ENCODE measurements at regions not wholly inside any gene's neighbourhood (a gene's known extent, or its start where the extent isn't known, plus 50 kb on each side); places are given as distances from the start of the nearest gene placed in this dataset.

- no peak for DNase-seq (ENCODE audit: low spot score in 2 of 2)
- no peak for FAIRE-seq
Observed at GRCh38 chr11:42251984-42252383, 792.5 kb upstream of the LRRC4C start.

DNA sequence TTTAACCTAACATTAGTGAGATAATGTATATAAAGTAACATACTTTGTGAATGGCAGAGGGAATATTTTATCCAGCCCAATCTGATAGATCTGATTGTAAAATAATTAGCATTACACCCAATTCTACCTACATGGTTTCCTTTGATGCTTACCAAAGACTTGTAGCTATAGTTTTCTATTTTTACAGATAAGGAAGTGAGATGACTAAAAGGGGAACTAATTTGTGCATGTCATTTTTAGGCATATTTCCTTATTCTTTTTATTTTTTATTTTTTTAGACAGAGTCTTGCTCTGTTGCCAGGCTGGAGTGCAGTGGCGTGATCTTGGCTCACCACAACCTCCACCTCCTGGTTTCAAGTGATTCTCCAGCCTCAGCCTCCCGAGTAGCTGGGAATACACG lies 793.7 kb upstream of the LRRC4C start:
- no peak for DNase-seq (ENCODE audit: low spot score in 2 of 2)
- no peak for FAIRE-seq

GRCh38 chr11:42255906-42256305 lies 796.5 kb upstream of the LRRC4C start:
- FAIRE-seq, result no peak

DNA sequence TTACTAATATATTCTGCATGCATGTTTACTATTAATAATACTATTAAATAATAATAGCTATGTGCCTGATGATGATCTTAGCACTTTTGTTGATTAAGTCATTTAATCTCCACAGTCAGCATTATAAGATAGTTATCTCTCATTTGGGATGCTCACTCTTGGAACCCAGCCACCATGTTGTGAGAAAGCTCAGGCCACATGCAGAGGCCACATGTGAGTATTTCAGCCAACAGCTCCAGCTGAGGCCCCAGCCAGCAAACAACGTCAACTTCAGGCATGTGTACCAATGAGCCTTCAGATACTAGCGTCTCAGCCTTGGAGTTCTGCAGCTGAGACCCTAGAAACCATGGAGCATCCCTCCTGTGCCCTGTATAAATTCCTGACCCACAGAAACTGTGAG lies 798.1 kb upstream of the LRRC4C start:
- no peak for FAIRE-seq
- DNase-seq (ENCODE audit: low spot score in 2 of 2), result no peak

More at GRCh38 chr11:42255906-42256305, 796.5 kb upstream of the LRRC4C start:
- DNase-seq (ENCODE audit: low spot score in 2 of 2), result no peak

DNA sequence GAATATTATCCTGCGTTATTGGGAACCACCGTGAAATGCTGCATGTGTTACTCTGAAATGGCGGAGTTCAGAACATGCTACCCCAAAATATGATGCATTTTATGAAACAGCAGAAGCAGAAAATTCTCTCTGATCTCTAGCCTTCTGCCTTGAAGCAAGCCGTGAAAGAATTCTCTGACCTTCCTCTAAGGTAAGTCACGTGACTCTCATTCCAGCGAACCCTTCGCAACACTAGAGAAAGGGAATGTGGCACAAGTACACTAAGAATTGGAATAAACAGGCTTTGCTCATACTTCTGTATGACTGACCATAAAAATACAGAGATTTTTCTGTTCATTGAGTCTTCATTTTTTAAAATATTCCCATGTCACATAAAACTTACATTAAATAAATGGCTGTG lies 805.6 kb upstream of the LRRC4C start:
- DNase-seq (ENCODE audit: low spot score in 2 of 2), result no peak
- FAIRE-seq, result no peak

- DNase-seq (ENCODE audit: low spot score in 2 of 2), result no peak
- FAIRE-seq, result no peak
Observed at GRCh38 chr11:42271306-42271705, 811.9 kb upstream of the LRRC4C start.

GRCh38 chr11:42273977-42274376 lies 814.5 kb upstream of the LRRC4C start:
- FAIRE-seq (no peak), DNase-seq (ENCODE audit: low spot score in 2 of 2) (no peak)

DNA sequence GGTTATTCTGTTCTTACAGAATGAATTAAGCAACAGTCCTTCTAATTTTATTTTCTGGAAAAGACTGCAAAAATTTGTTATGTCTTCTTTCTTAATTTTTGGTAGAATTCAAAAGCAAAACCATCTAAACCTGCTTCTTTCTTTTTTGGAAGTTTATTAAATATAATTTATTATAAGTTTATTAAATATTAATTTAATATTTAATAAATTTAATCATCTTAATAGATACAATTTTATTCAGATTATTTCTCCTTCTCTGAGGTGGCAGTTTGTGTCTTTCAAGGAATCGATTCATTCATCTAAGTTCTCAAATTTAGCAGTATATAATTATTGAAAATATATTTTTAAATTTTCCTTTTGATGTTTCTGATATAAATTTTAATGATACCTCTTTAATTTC lies 837.5 kb upstream of the LRRC4C start:
- FAIRE-seq, result no peak
- no peak for DNase-seq (ENCODE audit: low spot score in 2 of 2)

- FAIRE-seq (no peak), DNase-seq (ENCODE audit: low spot score in 2 of 2) (no peak)
Observed at GRCh38 chr11:42299780-42300179, 840.3 kb upstream of the LRRC4C start.

DNA sequence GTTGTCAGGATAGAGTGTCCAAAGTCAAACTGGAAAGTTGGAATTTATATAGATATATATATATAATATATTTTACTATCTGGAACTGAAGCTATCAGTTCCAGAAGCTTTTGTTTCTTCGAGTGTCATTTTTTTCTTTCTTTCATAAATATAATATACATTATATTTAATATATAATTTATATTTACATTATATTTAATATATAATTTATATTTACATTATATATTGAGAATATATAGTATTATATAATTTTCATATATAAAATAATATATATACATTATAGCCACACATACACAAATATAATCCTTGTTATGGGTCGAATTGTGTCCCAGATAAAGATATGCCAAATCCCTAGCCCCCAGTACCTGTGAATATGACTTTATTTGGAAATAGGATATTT lies 842.3 kb upstream of the LRRC4C start:
- FAIRE-seq, result no peak

DNA sequence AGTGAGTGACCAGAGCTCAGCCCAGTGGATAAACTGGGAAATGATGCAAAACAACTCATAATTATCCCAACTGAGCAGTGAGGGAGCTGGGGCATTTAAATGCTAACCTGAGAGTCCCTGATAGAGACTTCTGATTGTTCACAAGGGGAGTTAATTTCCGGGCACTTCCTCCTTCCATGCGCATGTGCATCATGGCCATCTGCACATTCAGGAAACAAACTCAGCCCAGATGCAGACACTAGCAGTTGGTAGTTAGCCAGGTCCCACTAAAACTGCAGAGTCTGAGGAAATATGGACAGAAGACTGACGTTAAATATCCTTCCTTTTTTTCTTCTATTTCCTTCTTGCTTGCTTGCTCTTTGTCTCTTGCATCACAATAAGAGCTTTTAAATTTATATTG lies 852.1 kb upstream of the LRRC4C start:
- FAIRE-seq (no peak), DNase-seq (ENCODE audit: low spot score in 2 of 2) (no peak)

More for the DNA sequence above, 842.3 kb upstream of the LRRC4C start:
- DNase-seq (ENCODE audit: low spot score in 2 of 2), result no peak

DNA sequence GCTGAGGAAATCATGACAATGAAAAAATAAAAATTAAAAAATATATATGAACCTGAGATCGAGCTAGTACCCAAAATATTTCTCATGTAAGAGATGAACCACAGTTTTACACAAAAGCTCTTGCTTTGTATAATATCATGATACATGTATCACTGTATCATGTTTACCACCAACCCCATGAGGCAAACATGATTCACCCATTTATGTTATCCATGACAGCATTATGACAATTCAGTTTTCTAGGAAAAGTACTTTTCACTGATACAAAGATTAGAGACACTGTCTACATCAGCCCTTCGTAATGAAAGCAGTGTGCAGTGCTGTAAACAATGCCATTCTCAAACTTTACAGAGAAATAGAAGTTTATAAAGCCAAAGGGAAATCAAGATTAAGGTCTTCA lies 852.5 kb upstream of the LRRC4C start:
- no peak for FAIRE-seq
- DNase-seq (ENCODE audit: low spot score in 2 of 2), result no peak

DNA sequence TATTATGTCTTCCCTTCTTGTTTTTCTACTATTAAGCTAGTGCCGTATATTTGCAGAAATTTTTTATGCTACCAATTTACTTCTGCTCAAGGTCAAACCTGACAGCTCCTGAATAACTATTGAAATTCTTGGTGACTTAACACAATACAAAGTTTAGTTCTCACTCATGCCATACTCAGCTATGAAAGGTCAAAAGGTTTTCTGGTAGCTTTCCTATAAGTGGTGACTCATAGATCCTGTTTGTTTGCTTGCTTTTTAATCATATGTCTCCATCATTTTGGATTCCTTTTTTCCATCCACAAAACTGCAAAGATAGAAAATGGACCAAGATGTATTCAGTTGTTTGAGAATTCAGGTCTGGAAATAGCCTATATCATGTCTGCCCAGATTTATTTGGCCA lies 855.8 kb upstream of the LRRC4C start:
- DNase-seq (ENCODE audit: low spot score in 2 of 2), result no peak
- FAIRE-seq, result no peak

DNA sequence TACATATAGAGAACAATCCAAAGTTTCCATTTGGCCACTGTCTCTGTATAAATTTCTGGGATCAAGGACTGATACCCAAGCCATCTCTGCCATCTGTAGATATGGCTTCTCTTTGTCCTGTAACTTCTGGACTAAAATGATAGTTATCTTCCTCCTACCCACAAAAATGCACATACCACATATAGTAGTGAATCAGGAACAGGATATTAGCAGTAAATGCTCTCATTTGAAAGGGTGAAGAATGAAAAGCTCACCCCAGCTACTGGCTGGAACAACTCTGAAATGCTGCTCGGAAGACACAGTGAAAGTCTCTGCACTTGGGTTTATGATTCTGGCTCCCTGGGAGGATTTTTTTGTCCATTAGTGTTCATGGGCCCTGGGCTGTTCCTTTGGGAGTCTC lies 856.4 kb upstream of the LRRC4C start:
- FAIRE-seq, result no peak
- DNase-seq (ENCODE audit: low spot score in 2 of 2), result no peak

DNA sequence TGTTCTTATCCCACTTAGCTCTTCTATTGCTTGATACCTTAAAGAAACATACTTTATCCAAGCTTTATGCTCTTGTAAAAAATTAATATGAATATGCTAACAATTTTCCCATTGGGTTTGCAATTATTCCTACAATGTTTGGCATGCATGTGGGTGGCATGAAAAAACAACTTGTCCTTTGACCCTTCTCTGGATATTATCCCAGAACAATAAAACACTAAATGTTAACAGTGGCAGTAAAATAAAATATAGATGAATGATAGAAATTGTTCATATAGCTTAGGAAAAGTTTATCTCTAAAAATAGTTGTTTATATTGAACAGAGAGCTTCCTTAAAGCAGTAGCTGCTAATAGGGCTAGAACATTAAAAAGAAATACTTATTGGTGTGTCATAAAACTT lies 860.5 kb upstream of the LRRC4C start:
- DNase-seq (ENCODE audit: low spot score in 2 of 2), result no peak
- FAIRE-seq, result no peak

GRCh38 chr11:42329929-42330565 lies 870.6 kb upstream of the LRRC4C start:
- FAIRE-seq (no peak), DNase-seq (ENCODE audit: low spot score in 2 of 2) (no peak)

- DNase-seq (ENCODE audit: low spot score in 2 of 2) (no peak), FAIRE-seq (no peak)
Observed at GRCh38 chr11:42337786-42338455, 878.5 kb upstream of the LRRC4C start.

- FAIRE-seq (no peak), DNase-seq (ENCODE audit: low spot score in 2 of 2) (no peak)
Observed at GRCh38 chr11:42344204-42344792, 884.8 kb upstream of the LRRC4C start.

GRCh38 chr11:42345933-42346332 lies 886.5 kb upstream of the LRRC4C start:
- no peak for DNase-seq (ENCODE audit: low spot score in 2 of 2)
- FAIRE-seq, result no peak

GRCh38 chr11:42363701-42364100 lies 904.2 kb upstream of the LRRC4C start:
- DNase-seq (ENCODE audit: low spot score in 2 of 2), result no peak
- FAIRE-seq, result no peak

GRCh38 chr11:42390116-42390515 lies 921.7 kb upstream of the API5 start:
- FAIRE-seq (no peak), DNase-seq (ENCODE audit: low spot score in 2 of 2) (no peak)

- DNase-seq (ENCODE audit: low spot score in 2 of 2), result no peak
- no peak for FAIRE-seq
Observed at GRCh38 chr11:42397483-42397882, 914.3 kb upstream of the API5 start.

Measured in frontal cortex (tissue), 3 donors.